ENCODE measurements at regions not wholly inside any gene's neighbourhood (a gene's known extent, or its start where the extent isn't known, plus 50 kb on each side); places are given as distances from the start of the nearest gene placed in this dataset.

DNA sequence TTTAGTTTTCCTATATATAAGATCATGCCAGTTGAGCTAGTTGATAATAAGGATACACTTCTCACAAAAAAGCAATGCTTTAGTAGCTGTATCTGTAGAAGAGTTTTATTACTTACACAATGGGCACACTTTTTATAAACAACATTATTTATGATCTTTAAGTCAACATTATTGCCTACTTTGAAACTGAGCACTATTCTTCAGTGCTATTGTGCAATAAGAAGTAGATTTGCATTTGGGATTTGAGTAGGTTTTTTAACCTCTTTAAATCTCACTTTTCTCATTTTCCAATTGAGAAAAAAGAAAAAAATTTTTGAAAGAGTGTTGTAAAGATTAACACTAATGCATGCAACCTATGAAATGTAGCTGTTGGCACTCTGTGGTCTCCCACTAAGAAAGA lies 1198.3 kb downstream of the GALC start:
- Histone ChIP-seq H3K27ac (no peak overlapping the region), H3K9me3 (peaks cover 0 to 3% (median 3%) of the 10 kb centered on the region in 3 donors), H3K4me1 (no peaks in the 10 kb centered on the region), H3K4me3 (no peak overlapping the region), H3K36me3 (no peaks in the 10 kb centered on the region), H3K27me3 (no peaks in the 10 kb centered on the region)
- TF ChIP-seq CTCF (IDR thresholded peaks at IDR 0.05) (no peak), POLR2A (IDR thresholded peaks at IDR 0.05) (no peak)
- no peak for DNase-seq
- intact Hi-C loops (cut with DNase I), result no loop called here

DNA sequence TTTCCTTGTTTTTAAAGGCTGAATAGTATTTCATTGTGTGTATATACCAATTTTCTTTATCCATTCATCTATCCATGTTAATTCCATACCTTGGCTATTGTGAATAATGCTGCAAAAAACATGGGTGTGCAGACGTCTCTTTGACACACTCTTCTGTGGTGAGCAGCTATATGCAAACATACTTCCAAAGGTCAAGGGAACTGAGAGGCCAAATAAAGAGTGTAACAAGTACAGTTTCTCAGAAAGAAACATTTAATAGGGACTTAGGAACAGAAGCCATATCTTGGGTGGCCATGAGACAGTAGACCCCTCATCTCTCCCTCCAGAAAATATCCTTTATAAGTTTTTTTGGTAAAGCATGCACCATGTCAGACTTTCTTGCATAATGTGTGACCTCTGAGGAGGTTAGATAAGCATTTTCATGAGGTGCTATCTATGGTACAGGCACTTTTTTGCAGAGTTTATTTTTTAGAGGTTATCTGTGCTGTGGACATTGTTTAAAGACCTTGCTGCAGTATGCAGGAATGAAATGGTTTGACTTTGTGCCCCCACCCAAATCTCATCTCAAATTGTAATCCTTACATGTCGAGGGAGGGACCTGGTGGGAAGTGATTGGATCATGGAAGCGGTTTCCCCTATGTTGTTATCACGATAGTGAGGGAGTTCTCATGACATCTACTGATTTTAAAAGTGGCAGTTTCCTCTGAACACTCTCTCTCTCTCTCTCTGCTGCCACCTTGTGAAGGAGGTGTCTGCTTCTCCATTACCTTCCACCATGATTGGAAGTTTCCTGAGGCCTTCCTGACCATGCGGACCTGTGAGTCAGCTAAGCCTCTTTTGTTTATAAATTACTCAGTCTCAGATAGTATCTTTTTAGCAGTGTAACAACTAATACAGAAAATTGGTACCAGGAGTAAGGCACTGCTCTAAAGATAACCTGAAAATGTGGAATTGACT lies 1202.3 kb downstream of the GALC start:
- DNase-seq, result no peak
- Histone ChIP-seq H3K4me3 (no peak overlapping the region), H3K27ac (no peak overlapping the region), H3K27me3 (no peaks in the 10 kb centered on the region), H3K4me1 (no peaks in the 10 kb centered on the region), H3K36me3 (no peaks in the 10 kb centered on the region), H3K9me3 (peaks cover 0 to 3% (median 3%) of the 10 kb centered on the region in 3 donors)
- TF ChIP-seq CTCF (IDR thresholded peaks at IDR 0.05) (no peak), POLR2A (IDR thresholded peaks at IDR 0.05) (no peak)
- 58 to 59% methylated on average over 5 of the region's 5 CpGs for WGBS, 2 donors
- intact Hi-C loops (cut with DNase I), result no loop called here

GRCh38 chr14:86788224-86788623 lies 1204.8 kb downstream of the GALC start:
- peaks cover 0 to 3% (median 3%) of the 10 kb centered on the region in 3 donors for H3K9me3 ChIP-seq
- H3K4me3 ChIP-seq, result no peak overlapping the region
- no peak for DNase-seq
- no peaks in the 10 kb centered on the region for H3K4me1 ChIP-seq
- WGBS, 2 donors, result 78% methylated on average over 1 of the region's 1 CpG
- intact Hi-C loops (cut with DNase I), result no loop called here
- H3K27ac ChIP-seq, result no peak overlapping the region
- TF ChIP-seq CTCF (IDR thresholded peaks at IDR 0.05), result no peak
- TF ChIP-seq POLR2A (IDR thresholded peaks at IDR 0.05), result no peak
- H3K27me3 ChIP-seq, result no peaks in the 10 kb centered on the region
- no peaks in the 10 kb centered on the region for H3K36me3 ChIP-seq

DNA sequence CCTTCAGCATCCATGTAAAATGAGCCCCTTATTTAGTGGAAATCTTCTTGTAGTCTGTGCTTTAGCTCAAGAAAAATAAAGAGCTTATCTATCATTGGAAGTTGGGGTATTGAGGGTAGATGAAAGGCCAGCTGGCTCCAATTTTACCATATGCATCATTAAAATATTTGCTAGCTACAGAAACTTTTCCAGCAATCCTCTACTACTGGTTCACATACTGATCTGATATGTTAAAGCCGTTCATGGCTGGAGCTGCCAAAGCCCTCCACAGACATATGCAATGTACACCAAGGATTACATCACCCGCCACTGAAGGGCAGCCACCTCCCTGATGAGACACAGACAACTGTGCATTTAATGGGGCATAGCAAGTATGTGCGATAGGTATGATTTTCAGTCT lies 1205.3 kb downstream of the GALC start:
- Histone ChIP-seq H3K4me1 (no peaks in the 10 kb centered on the region), H3K9me3 (peaks cover 0 to 3% (median 3%) of the 10 kb centered on the region in 3 donors), H3K4me3 (no peak overlapping the region), H3K36me3 (no peaks in the 10 kb centered on the region), H3K27ac (no peak overlapping the region), H3K27me3 (no peaks in the 10 kb centered on the region)
- TF ChIP-seq POLR2A (IDR thresholded peaks at IDR 0.05) (no peak), CTCF (IDR thresholded peaks at IDR 0.05) (no peak)
- 67 to 68% methylated on average over 2 to 3 of the region's 3 CpGs for WGBS, 2 donors
- intact Hi-C loops (cut with DNase I), result no loop called here
- no peak for DNase-seq

DNA sequence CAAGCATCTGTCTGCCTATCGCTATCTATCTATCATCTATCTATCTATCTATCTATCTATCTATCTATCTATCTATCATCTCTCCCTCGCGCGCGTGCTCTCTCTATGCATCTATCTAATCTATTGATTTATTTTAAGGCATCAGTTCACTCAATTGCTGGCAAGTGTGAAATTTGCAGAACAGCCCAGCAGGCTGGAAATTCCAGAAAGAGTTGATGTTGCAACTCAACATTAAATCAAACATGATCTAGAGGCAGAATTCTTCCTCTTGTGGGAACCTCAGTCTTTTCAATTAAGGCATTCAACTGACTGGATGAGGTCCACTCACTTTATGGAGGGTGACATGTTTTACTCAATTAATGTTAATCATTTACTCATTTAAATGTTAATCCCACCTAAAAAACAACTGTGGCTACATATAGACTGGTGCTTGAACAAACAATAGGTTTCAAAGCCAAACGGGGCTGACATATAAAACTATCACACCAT lies 1210.8 kb downstream of the GALC start:
- 84 to 88% methylated on average over 5 to 6 of the region's 6 CpGs for WGBS, 2 donors
- no peaks in the 10 kb centered on the region for H3K36me3 ChIP-seq

More for the DNA sequence above, 1210.8 kb downstream of the GALC start:
- Histone ChIP-seq H3K27me3 (no peaks in the 10 kb centered on the region), H3K27ac (no peak overlapping the region), H3K4me3 (no peak overlapping the region), H3K4me1 (no peaks in the 10 kb centered on the region), H3K9me3 (no peaks in the 10 kb centered on the region)
- TF ChIP-seq POLR2A (IDR thresholded peaks at IDR 0.05) (no peak), CTCF (IDR thresholded peaks at IDR 0.05) (no peak)
- DNase-seq, result no peak
- intact Hi-C loops (cut with DNase I), result no loop called here

Data from esophagus squamous epithelium (tissue), 5 donors.